Lower lobe of right lung (tissue), 2 donors: ENCODE measurements at regions not wholly inside any gene's neighbourhood (a gene's known extent, or its start where the extent isn't known, plus 50 kb on each side); places are given as distances from the start of the nearest gene placed in this dataset.

ENCODE experiments used
- ATAC-seq, 2 donors: fragments of 200-7000 bp; cut with Tn5 transposase; one replicate each; pipeline ENCODE4 v1.9.1; 2020 to 2022; ENCODE audit warnings: mild to moderate bottlenecking in 2 of 2, moderate library complexity in 2 of 2
- DNase-seq: peaks from one replicate; pipeline ENCODE4 v3.0.0-alpha.2; 2020
- H3K27ac ChIP-seq: fragments of 200-600 bp; one replicate; pipeline ENCODE4 v1.8.0; 2022
- H3K27me3 ChIP-seq: fragments of 200-600 bp; one replicate; pipeline ENCODE4 v1.8.0; 2022; ENCODE audit warnings: low read depth
- H3K36me3 ChIP-seq: fragments of 200-600 bp; one replicate; pipeline ENCODE4 v1.8.0; 2022; ENCODE audit warnings: mild to moderate bottlenecking
- H3K4me1 ChIP-seq: fragments of 200-600 bp; one replicate; pipeline ENCODE4 v1.8.0; 2022
- H3K4me3 ChIP-seq: fragments of 200-600 bp; one replicate; pipeline ENCODE4 v1.8.0; 2022; ENCODE audit warnings: mild to moderate bottlenecking
- H3K9me3 ChIP-seq: fragments of 200-600 bp; one replicate; pipeline ENCODE4 v1.8.0; 2022
- intact Hi-C: fragments of 100-400 bp; cut with DNase I; formaldehyde crosslinking; loops from one replicate; pipeline ENCODE4 v1.11.0; 2022
- TF ChIP-seq, protein P1 (sequence below): fragments of 200-600 bp; IDR thresholded peaks from one replicate; pipeline ENCODE4 v1.8.0; 2022; ENCODE audit warnings: antibody characterized with exemption, mild to moderate bottlenecking
- donor health status: DM: no; HTN: yes; CAD: no; lungs with severe emphysema.

DNA sequence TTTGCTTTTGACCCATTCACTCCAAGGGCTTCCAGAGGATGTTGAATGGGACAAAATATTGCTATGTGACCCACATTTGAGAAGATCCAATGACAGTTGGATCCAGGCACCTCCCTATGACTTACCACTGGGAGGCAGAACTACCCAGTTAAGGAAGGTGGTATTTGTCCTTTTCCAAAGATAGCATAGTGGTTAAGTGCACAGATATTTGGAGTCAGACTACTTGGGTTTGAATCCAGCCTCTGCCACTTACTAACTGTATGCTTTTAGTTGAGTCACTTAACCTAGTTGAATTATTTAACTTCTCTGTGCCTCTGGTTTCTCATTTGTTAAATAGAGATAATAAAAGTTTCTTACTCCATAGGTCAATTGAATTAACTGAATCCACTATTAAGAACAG is 74.5 kb upstream of the PALM2AKAP2 start:
- Histone ChIP-seq H3K27ac (no peak overlapping the region), H3K4me3 (no peak overlapping the region), H3K9me3 (no peaks in the 10 kb centered on the region), H3K4me1 (no peaks in the 10 kb centered on the region), H3K36me3 (no peaks in the 10 kb centered on the region), H3K27me3 (no peaks in the 10 kb centered on the region)
- DNase-seq: no peak
- no peak for ATAC-seq
- TF ChIP-seq, protein P1, sequence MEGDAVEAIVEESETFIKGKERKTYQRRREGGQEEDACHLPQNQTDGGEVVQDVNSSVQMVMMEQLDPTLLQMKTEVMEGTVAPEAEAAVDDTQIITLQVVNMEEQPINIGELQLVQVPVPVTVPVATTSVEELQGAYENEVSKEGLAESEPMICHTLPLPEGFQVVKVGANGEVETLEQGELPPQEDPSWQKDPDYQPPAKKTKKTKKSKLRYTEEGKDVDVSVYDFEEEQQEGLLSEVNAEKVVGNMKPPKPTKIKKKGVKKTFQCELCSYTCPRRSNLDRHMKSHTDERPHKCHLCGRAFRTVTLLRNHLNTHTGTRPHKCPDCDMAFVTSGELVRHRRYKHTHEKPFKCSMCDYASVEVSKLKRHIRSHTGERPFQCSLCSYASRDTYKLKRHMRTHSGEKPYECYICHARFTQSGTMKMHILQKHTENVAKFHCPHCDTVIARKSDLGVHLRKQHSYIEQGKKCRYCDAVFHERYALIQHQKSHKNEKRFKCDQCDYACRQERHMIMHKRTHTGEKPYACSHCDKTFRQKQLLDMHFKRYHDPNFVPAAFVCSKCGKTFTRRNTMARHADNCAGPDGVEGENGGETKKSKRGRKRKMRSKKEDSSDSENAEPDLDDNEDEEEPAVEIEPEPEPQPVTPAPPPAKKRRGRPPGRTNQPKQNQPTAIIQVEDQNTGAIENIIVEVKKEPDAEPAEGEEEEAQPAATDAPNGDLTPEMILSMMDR: no peak
- intact Hi-C loops: no loop called here

DNA sequence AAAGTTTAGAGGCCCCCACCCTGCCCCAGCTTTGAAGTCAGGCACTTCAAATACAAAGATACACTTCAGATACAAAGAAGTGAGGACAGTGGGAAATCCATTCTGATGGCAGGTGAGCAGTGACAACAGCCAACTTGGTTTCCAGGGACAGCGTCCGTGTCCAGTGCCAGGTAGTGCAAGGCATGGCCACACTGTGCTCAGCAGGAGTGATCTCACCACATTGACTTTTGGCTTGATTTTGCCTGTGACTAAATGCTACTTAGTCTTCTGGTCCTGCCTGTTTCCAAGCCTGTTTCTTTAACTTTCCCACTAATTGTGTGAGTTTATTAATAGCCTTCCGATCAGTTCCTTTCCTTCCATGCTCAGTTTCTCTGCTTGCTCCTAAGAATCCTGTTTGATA is 72.6 kb upstream of the PALM2AKAP2 start:
- no peaks in the 10 kb centered on the region for H3K27me3 ChIP-seq
- H3K9me3 ChIP-seq: no peaks in the 10 kb centered on the region
- DNase-seq (no peak), ATAC-seq (no peak)
- H3K36me3 ChIP-seq: no peaks in the 10 kb centered on the region
- H3K27ac ChIP-seq: no peak overlapping the region
- intact Hi-C loops: no loop called here
- H3K4me1 ChIP-seq: no peaks in the 10 kb centered on the region
- TF ChIP-seq, protein P1: no peak
- H3K4me3 ChIP-seq: no peak overlapping the region

DNA sequence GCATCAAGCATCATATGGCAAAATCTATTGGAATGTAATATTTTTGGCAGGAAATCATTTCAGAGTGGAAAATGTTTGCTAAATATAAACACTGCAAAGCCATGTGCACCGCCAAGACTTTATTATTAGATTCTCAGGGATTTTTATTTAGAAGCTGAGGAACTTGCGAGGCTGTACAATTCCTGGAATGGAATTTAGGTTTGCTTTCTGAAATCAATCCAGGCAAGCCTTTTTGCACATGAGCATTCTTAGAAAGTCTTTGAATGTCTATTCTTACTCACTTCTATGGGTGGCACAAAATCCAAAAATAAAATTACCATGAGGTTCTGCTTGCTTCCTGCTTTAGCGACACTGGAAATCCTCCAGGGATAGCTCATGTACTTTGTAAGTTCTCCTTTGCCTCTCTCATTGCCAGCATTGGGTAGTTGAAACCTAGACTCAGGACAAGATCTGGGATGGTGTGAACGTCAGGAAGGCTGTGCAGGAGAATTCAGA is 71.5 kb upstream of the PALM2AKAP2 start:
- TF ChIP-seq, protein P1: no peak
- no peak overlapping the region for H3K27ac ChIP-seq
- ATAC-seq (no peak), DNase-seq (no peak)
- no peaks in the 10 kb centered on the region for H3K4me1 ChIP-seq
- H3K4me3 ChIP-seq: no peak overlapping the region
- H3K36me3 ChIP-seq: no peaks in the 10 kb centered on the region
- intact Hi-C loops: no loop called here
- no peaks in the 10 kb centered on the region for H3K9me3 ChIP-seq
- no peaks in the 10 kb centered on the region for H3K27me3 ChIP-seq

DNA sequence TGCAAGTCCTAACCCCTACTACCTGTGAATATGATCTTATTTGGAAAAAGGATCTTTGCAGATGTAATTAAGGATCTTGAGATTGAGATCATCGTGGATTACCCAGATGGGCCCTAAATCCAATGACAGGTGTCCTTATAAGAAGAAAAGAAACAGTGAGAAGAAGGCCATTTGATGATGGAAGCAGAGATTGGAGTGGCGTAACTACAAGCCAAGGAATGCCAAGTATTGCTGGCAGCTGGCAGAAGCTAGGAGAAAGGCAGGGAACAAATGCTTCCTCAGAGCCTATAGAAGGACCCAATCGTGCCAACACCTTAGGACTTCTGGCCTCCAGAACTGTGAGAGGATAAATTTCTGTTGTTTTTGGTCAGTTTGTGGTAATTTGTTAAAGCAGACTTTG is 70.1 kb upstream of the PALM2AKAP2 start:
- H3K9me3 ChIP-seq: no peaks in the 10 kb centered on the region
- ATAC-seq (no peak), DNase-seq (no peak)
- intact Hi-C loops: no loop called here
- TF ChIP-seq, protein P1: no peak
- no peaks in the 10 kb centered on the region for H3K4me1 ChIP-seq
- H3K4me3 ChIP-seq: no peak overlapping the region
- no peak overlapping the region for H3K27ac ChIP-seq
- H3K36me3 ChIP-seq: no peaks in the 10 kb centered on the region
- H3K27me3 ChIP-seq: no peaks in the 10 kb centered on the region

DNA sequence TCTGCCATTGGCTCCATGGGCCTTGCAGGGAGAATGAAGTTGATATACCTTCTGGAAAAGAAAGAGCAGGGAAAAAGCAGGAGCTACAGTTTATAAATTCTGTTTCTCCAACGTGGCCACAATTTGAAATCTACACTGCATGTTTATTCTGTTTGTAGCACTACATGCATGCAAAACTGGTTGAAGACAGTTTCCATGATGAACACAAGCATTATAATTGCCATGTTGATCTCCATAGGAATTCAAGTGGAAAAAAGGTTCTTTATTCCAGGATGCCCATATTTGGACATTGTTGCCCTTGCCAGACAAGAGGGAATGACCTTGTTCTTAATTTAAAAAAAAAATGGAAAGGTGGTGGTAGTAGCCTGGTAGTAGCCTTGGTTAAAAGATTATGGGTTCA is 69.2 kb upstream of the PALM2AKAP2 start:
- Histone ChIP-seq H3K4me3 (no peak overlapping the region), H3K27ac (no peak overlapping the region), H3K4me1 (no peaks in the 10 kb centered on the region), H3K36me3 (no peaks in the 10 kb centered on the region), H3K27me3 (no peaks in the 10 kb centered on the region), H3K9me3 (no peaks in the 10 kb centered on the region)
- ATAC-seq (no peak), DNase-seq (no peak)
- TF ChIP-seq, protein P1: no peak
- intact Hi-C loops: no loop called here

DNA sequence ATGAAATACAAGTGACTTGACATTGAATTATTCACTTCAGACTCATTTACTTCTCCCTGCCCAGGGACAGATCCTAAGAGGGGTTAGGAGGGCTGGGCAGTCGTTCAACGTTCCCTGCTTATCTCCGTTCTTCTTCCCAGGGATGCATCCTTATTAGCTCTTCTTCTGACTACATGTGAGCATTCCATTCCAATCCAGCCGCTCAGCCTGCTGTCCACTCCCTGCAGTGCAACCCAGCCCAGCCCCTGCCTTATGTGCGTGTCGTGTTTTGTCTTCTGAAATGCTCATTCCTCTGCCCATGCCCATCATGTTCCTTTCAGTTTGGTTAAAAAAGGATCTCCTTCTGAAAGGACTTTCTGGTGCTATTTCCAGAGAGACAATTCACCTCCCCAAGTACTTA is 64.7 kb upstream of the PALM2AKAP2 start:
- Histone ChIP-seq H3K4me3 (no peak overlapping the region), H3K9me3 (no peaks in the 10 kb centered on the region), H3K36me3 (no peaks in the 10 kb centered on the region), H3K27me3 (no peaks in the 10 kb centered on the region), H3K27ac (no peak overlapping the region), H3K4me1 (no peaks in the 10 kb centered on the region)
- no peak for DNase-seq
- TF ChIP-seq, protein P1: no peak
- intact Hi-C loops: no loop called here
- no peak for ATAC-seq
